ENCODE measurements at regions not wholly inside any gene's neighbourhood (a gene's known extent, or its start where the extent isn't known, plus 50 kb on each side); places are given as distances from the start of the nearest gene placed in this dataset.
"Not testable (repeated sequence)": the region's sequence is repeated elsewhere in the genome, so short reads cannot be mapped to it uniquely, and the experiment has no call there.

GRCh38 chr9:94188246-94188645 lies 70.9 kb upstream of the ZNF169 start:
- no peak for DNase-seq (ENCODE audit: low read depth)

GRCh38 chr9:94191706-94192105 lies 67.4 kb upstream of the ZNF169 start:
- DNase-seq (ENCODE audit: low read depth): not testable (repeated sequence)

GRCh38 chr9:94198414-94198813 lies 60.7 kb upstream of the ZNF169 start:
- no peak for DNase-seq (ENCODE audit: low read depth)

GRCh38 chr9:94199776-94200175 lies 59.3 kb upstream of the ZNF169 start:
- DNase-seq (ENCODE audit: low read depth): no peak

GRCh38 chr9:94204174-94204573 lies 54.9 kb upstream of the ZNF169 start:
- no peak for DNase-seq (ENCODE audit: low read depth)

- DNase-seq (ENCODE audit: low read depth): no peak
These were observed 51.3 kb upstream of the ZNF169 start for GRCh38 chr9:94207781-94208180.
